ENCODE measurements at regions not wholly inside any gene's neighbourhood (a gene's known extent, or its start where the extent isn't known, plus 50 kb on each side); places are given as distances from the start of the nearest gene placed in this dataset.

DNA sequence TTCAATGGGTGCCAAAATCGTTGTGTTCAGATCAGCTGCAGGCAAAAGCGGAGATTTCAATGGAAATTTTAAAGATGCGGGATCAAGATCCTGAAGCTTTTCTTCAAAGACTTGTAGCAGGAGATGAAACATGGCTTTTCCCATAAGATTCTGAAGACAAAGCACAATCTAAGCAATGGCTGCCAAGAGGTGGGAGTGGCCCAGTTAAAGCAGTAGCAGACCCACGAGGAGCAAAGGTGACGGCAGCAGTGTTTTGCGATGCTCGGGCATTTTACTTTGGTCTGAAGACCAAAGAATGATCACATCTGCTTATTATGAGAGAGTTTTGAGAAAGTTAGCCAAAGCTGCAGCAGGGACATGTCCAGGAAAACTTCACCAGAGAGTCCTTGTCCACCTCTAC lies 222.9 kb downstream of the DSC3 start:
- no peak for TF ChIP-seq TAF1 (IDR thresholded peaks at IDR 0.05; ENCODE audit: borderline replicate concordance, low read depth, low read length)
- TF ChIP-seq MEF2A (IDR thresholded peaks at IDR 0.05; ENCODE audit: insufficient read depth, low read depth, low read length), result no peak
- TF ChIP-seq, protein P1, sequence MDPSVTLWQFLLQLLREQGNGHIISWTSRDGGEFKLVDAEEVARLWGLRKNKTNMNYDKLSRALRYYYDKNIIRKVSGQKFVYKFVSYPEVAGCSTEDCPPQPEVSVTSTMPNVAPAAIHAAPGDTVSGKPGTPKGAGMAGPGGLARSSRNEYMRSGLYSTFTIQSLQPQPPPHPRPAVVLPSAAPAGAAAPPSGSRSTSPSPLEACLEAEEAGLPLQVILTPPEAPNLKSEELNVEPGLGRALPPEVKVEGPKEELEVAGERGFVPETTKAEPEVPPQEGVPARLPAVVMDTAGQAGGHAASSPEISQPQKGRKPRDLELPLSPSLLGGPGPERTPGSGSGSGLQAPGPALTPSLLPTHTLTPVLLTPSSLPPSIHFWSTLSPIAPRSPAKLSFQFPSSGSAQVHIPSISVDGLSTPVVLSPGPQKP (IDR thresholded peaks at IDR 0.05; ENCODE audit: low read depth, low read length), result no peak
- TF ChIP-seq, protein P2, sequence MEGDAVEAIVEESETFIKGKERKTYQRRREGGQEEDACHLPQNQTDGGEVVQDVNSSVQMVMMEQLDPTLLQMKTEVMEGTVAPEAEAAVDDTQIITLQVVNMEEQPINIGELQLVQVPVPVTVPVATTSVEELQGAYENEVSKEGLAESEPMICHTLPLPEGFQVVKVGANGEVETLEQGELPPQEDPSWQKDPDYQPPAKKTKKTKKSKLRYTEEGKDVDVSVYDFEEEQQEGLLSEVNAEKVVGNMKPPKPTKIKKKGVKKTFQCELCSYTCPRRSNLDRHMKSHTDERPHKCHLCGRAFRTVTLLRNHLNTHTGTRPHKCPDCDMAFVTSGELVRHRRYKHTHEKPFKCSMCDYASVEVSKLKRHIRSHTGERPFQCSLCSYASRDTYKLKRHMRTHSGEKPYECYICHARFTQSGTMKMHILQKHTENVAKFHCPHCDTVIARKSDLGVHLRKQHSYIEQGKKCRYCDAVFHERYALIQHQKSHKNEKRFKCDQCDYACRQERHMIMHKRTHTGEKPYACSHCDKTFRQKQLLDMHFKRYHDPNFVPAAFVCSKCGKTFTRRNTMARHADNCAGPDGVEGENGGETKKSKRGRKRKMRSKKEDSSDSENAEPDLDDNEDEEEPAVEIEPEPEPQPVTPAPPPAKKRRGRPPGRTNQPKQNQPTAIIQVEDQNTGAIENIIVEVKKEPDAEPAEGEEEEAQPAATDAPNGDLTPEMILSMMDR (IDR thresholded peaks at IDR 0.05 in 2 of 3, conservative IDR thresholded peaks at IDR 0.05 in 1 of 3; ENCODE audit: control insufficient read depth in 2 of 3, extremely low read depth in 1 of 3, insufficient read depth in 1 of 3, low read depth in 3 of 3, low read length in 3 of 3), result no peak
- no peak for TF ChIP-seq RELA (IDR thresholded peaks at IDR 0.05; ENCODE audit: borderline replicate concordance, partially characterized antibody)
- TF ChIP-seq POLR2A (IDR thresholded peaks at IDR 0.05; ENCODE audit: low read depth, low read length), result no peak
- no peak for TF ChIP-seq POLR2AphosphoS2 (IDR thresholded peaks at IDR 0.05; ENCODE audit: low read depth, low read length)
